HCT116 (cell line): ENCODE measurements at regions not wholly inside any gene's neighbourhood (a gene's known extent, or its start where the extent isn't known, plus 50 kb on each side); places are given as distances from the start of the nearest gene placed in this dataset.

Experiments
- ATAC-seq: fragments of 200-7000 bp; cut with Tn5 transposase; 2 replicates; pipeline ENCODE4 v1.9.1; 2020; ENCODE audit warnings: mild to moderate bottlenecking, moderate library complexity
- BruUV-seq: library from RNA; stranded (reverse); fragments of 400-500 nt; replicated peaks from 2 replicates; lab custom pipeline; 2021; lab: Mats Ljungman, UMichigan
- CTCF ChIA-PET: fragments of 300-600 bp; sonication (Branson Sonifier 250); formaldehyde crosslinking; loops from one replicate; lab custom pipeline; 2021; ENCODE audit warnings: antibody characterized with exemption; lab: Charles Lee
- POLR2A ChIA-PET: fragments of 300-600, 350-600 bp; sonication (Branson Sonifier 250); formaldehyde crosslinking; loops from one replicate; lab custom pipeline; 2021; ENCODE audit warnings: antibody characterized with exemption; lab: Charles Lee
- RAD21 ChIA-PET, 2 experiments: fragments of 300-600 bp; sonication (Branson Sonifier 250); formaldehyde crosslinking; loops; one replicate each; lab custom pipeline; 2023; ENCODE audit warnings: low total read pairs in 2 of 2; ENCODE audit not compliant: uncharacterized antibody in 2 of 2, unreplicated experiment in 2 of 2, low non-redundant PET in 1 of 2; lab: Charles Lee
- DNase-seq: peaks from one replicate; pipeline ENCODE4 v3.0.0-alpha.2; 2010; ENCODE audit warnings: low read depth, low spot score
- H2AFZ ChIP-seq: fragments of 200-600 bp; shearing (Covaris generic), sonication (generic); 2 replicates; pipeline ENCODE4 v1.6.1; 2017; ENCODE audit warnings: low read depth, mixed run types, mixed read lengths, antibody characterized with exemption, low read length; ENCODE audit not compliant: poor library complexity, severe bottlenecking
- H3K27ac ChIP-seq: 2 replicates; pipeline ENCODE4 v1.5.1; 2012; ENCODE audit warnings: low read depth, low read length
- H3K27me3 ChIP-seq: fragments of 200-600 bp; sonication (generic); 2 replicates; pipeline ENCODE4 v1.6.1; 2016; ENCODE audit warnings: mixed run types, low read length, mixed read lengths; ENCODE audit not compliant: insufficient read depth
- H3K36me3 ChIP-seq, 2 experiments: fragments of 200-500 bp in 1 of 2; fragments of 200-600 bp in 1 of 2; sonication (Bioruptor generic) in 1 of 2; sonication (generic) in 1 of 2; 2 replicates each; pipeline versions ENCODE4 v1.5.1 to v1.6.1; 2014 to 2016; ENCODE audit warnings: low read length in 2 of 2, inconsistent platforms in 1 of 2, mixed read lengths in 1 of 2, mixed run types in 1 of 2; ENCODE audit not compliant: insufficient read depth in 2 of 2, control insufficient read depth in 1 of 2
- H3K4me1 ChIP-seq, 2 experiments: fragments of 200-600 bp in 1 of 2; sonication (generic) in 1 of 2; 2 replicates each; pipeline versions ENCODE4 v1.5.1 to v1.6.1; 2012 to 2017; ENCODE audit warnings: low read length in 2 of 2, inconsistent platforms in 1 of 2, mild to moderate bottlenecking in 1 of 2, mixed read lengths in 1 of 2, mixed run types in 1 of 2, moderate library complexity in 1 of 2; ENCODE audit not compliant: insufficient read depth in 2 of 2, control insufficient read depth in 1 of 2
- H3K4me2 ChIP-seq: fragments of 200-600 bp; sonication (generic); 2 replicates; pipeline ENCODE4 v1.6.1; 2017; ENCODE audit warnings: mixed run types, low read length, mixed read lengths
- H3K4me3 ChIP-seq, 2 experiments: fragments of 200-600 bp in 1 of 2; sonication (generic) in 1 of 2; replicated peaks in 1 of 2; 2 replicates each; pipeline ENCODE4 v1.5.1; 2011 to 2016; ENCODE audit warnings: low read length in 2 of 2, control low read depth in 1 of 2, low read depth in 1 of 2, mild to moderate bottlenecking in 1 of 2, mixed read lengths in 1 of 2, mixed run types in 1 of 2
- H3K79me2 ChIP-seq: fragments of 200-600 bp; sonication (generic); 2 replicates; pipeline ENCODE4 v1.6.1; 2017; ENCODE audit warnings: mild to moderate bottlenecking, mixed run types, low read length, moderate library complexity, mixed read lengths; ENCODE audit not compliant: insufficient read depth
- H3K9ac ChIP-seq: fragments of 200-600 bp; sonication (generic); 2 replicates; pipeline ENCODE4 v1.6.1; 2016; ENCODE audit warnings: low read length, mixed read lengths
- H3K9me2 ChIP-seq: fragments of 200-600 bp; sonication (generic), shearing (Covaris generic); 2 replicates; pipeline ENCODE4 v1.6.1; 2017; ENCODE audit warnings: mixed run types, mild to moderate bottlenecking, moderate library complexity; ENCODE audit not compliant: insufficient read depth
- H3K9me3 ChIP-seq, 2 experiments: fragments of 200-500 bp in 1 of 2; fragments of 200-600 bp in 1 of 2; sonication (Bioruptor generic) in 1 of 2; sonication (generic) in 1 of 2; 2 replicates each; pipeline ENCODE4 v1.6.1; 2014 to 2017; ENCODE audit warnings: low read length in 2 of 2, mixed read lengths in 2 of 2, inconsistent platforms in 1 of 2, low read depth in 1 of 2, mild to moderate bottlenecking in 1 of 2, mixed run types in 1 of 2, moderate library complexity in 1 of 2; ENCODE audit not compliant: control insufficient read depth in 1 of 2, insufficient read depth in 1 of 2
- H4K20me1 ChIP-seq: fragments of 200-600 bp; sonication (generic), shearing (Covaris generic); 2 replicates; pipeline ENCODE4 v1.6.1; 2017; ENCODE audit warnings: mixed run types, mild to moderate bottlenecking, moderate library complexity; ENCODE audit not compliant: insufficient read depth
- ATF3 ChIP-seq: IDR thresholded peaks from 2 replicates; pipeline ENCODE4 v1.6.1; 2012
- CTCF ChIP-seq, 3 experiments: fragments of 200-600 bp in 1 of 3; sonication (generic) in 1 of 3; IDR thresholded peaks in 2 of 3; conservative IDR thresholded peaks in 1 of 3; 2 replicates each; pipeline ENCODE4 v1.5.1; 2012 to 2017; ENCODE audit warnings: low read depth in 2 of 3, low read length in 2 of 3, antibody characterized with exemption in 1 of 3, borderline replicate concordance in 1 of 3, control low read depth in 1 of 3, mild to moderate bottlenecking in 1 of 3, mixed read lengths in 1 of 3, mixed run types in 1 of 3, moderate library complexity in 1 of 3; ENCODE audit not compliant: insufficient read depth in 1 of 3
- EGR1 ChIP-seq: IDR thresholded peaks from 2 replicates; pipeline ENCODE4 v1.6.1; 2012; ENCODE audit warnings: low read depth
- SP1 ChIP-seq: IDR thresholded peaks from 2 replicates; pipeline ENCODE4 v1.6.1; 2012; ENCODE audit warnings: low read depth
- TCF7L2 ChIP-seq: IDR thresholded peaks from 2 replicates; pipeline ENCODE4 v1.7.0; 2011; ENCODE audit warnings: borderline replicate concordance, inconsistent platforms; ENCODE audit not compliant: insufficient read depth, insufficient read length; ENCODE audit errors: extremely low read depth
- ZBTB33 ChIP-seq: IDR thresholded peaks from 2 replicates; pipeline ENCODE4 v1.6.1; 2011; ENCODE audit warnings: mild to moderate bottlenecking, low read length, moderate library complexity; ENCODE audit not compliant: insufficient replicate concordance; ENCODE audit errors: extremely low read depth
- ZNF274 ChIP-seq: fragments of 200-500 bp; sonication (Bioruptor generic); IDR thresholded peaks from 2 replicates; pipeline ENCODE4 v1.6.1; 2014; ENCODE audit warnings: mild to moderate bottlenecking, low read depth, low read length, inconsistent platforms
- intact Hi-C: fragments of 100-400 bp; cut with micrococcal nuclease; formaldehyde crosslinking; loops from 2 replicates; pipeline ENCODE4 v1.10.0; 2022

- no peak for TF ChIP-seq CTCF (IDR thresholded peaks at IDR 0.05 in 2 of 3, conservative IDR thresholded peaks at IDR 0.05 in 1 of 3; ENCODE audit: borderline replicate concordance in 1 of 3, insufficient read depth in 1 of 3, low read depth in 2 of 3, low read length in 2 of 3)
- no peak for TF ChIP-seq ZBTB33
- TF ChIP-seq SP1 = no peak
- TF ChIP-seq TCF7L2 = no peak
- TF ChIP-seq, all 23 proteins: peak for 0
Observed at GRCh38 chr2:179338681-179339080, 74.0 kb upstream of the SESTD1 start (continued).

- POLR2A ChIA-PET = no interaction called here
- Histone ChIP-seq H3K79me2 (no peaks in the 10 kb centered on the region), H3K4me1 (no peaks in the 10 kb centered on the region), H3K27ac (no peak overlapping the region), H2AFZ (no peak overlapping the region), H3K4me3 (no peak overlapping the region), H3K36me3 (no peaks in the 10 kb centered on the region), H3K4me2 (no peak overlapping the region), H4K20me1 (no peaks in the 10 kb centered on the region), H3K9ac (no peak overlapping the region), H3K9me3 (no peaks in the 10 kb centered on the region), H3K9me2 (no peaks in the 10 kb centered on the region), H3K27me3 (no peaks in the 10 kb centered on the region)
- DNase-seq (no peak), ATAC-seq (no peak)
- no peak for TF ChIP-seq EGR1
- no peak for TF ChIP-seq ATF3
- TF ChIP-seq ZNF274 = no peak
- BruUV-seq = no TSS peak
- RAD21 ChIA-PET = no interaction called here
- intact Hi-C loops = no loop called here
- CTCF ChIA-PET = no interaction called here
Observed at GRCh38 chr2:179336782-179337534, 72.3 kb upstream of the SESTD1 start.
